HG03571 (cell line): ENCODE measurements at regions not wholly inside any gene's neighbourhood (a gene's known extent, or its start where the extent isn't known, plus 50 kb on each side); places are given as distances from the start of the nearest gene placed in this dataset.
"Not testable (repeated sequence)": the region's sequence is repeated elsewhere in the genome, so short reads cannot be mapped to it uniquely, and the experiment has no call there.

Experiments
- ATAC-seq: cut with Tn5 transposase; IDR thresholded peaks from one replicate; pipeline ENCODE4 v1.9.1; 2021; ENCODE audit not compliant: unreplicated experiment

DNA sequence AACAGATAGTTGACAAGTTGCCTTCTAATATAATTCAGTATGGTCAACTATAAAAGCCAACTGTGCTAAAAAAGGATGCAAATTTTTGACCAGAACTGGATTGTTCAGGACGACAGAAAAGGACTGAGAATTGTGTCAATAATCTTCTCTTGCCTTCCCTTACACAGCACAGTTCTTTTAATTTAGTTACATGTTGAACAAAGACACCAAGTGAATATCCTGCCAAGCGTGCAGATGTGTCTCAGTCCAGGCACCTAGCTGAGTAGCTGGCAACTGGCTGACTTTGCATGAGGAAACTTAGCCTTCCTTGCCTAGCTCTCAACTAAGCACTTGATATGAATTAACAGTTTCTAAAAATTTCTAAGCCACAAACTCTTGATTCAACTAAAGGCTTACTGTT is 801.4 kb downstream of the BCL11A start:
- ATAC-seq: no peak

DNA sequence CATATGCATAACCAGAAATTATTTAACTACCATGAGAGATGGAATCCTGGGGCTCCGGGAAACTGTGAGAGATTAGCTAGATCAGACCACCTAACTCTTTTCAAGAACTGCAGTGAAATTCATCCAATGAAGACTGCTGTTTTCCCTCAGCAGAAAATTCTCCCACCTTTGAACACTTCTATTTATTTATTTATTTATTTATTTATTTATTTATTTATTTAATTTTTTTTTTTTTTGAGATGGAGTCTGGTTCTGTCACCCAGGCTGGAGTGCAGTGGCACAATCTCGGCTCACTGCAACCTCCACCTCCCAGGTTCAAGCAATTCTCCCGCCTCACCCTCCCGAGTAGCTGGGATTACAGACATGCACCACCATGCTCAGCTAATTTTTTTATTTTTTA is 802.2 kb downstream of the BCL11A start:
- not testable (repeated sequence) for ATAC-seq

DNA sequence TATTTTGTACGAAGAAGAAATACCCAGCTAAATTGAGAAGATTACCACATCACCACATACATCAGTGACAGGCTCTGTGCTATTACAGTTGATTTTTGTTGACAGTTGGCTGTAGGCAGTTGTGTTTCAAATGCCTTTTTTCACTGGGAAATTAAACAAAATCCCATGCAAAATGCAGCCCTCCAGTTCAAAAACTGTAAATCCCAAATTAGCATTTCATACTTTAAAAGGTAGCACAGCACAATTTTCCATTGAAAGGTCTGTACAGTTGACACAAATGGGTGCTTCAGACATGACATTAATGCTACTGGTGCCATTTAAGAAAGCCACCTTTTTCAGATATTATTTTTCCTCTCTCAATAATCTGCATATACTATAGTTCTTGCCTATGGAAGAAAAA is 807.2 kb downstream of the BCL11A start:
- ATAC-seq: no peak

DNA sequence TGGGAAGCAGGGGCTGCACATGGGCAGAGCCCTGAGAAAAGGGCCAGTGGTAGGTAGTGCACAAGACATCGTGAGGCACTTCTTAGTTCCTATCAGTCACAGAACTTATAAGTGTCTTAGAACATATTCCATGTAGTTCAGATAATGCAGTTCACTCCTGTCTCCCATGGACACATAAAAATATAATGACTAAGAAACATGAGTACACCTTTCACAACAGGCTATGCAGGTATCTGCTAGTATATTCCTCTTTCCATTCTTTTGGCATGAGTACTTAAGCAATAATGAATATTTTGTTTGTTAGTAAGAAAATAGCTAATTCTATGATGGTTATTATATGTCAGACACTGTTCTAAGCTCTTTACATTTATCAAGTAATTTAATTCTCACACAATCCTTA is 808.4 kb downstream of the BCL11A start:
- ATAC-seq: no peak

DNA sequence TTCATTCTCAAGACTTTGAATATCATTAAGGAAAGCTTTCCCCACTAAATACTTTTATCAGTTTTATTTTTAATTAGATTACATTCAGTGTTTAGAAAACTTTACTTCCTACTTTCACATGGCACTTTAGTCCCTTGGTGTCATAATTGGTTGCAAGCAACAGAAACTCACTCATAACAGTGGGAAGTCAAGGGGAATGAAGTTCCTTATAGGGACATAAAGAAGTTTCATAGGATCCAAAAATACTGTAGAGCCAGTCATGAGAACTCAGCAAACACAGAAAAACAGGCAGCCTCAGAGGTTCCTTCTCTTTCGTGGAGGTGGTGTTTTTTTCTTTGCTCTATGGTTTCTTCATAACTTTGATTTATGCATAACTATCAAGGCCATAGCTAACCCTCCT is 809.0 kb downstream of the BCL11A start:
- no peak for ATAC-seq

DNA sequence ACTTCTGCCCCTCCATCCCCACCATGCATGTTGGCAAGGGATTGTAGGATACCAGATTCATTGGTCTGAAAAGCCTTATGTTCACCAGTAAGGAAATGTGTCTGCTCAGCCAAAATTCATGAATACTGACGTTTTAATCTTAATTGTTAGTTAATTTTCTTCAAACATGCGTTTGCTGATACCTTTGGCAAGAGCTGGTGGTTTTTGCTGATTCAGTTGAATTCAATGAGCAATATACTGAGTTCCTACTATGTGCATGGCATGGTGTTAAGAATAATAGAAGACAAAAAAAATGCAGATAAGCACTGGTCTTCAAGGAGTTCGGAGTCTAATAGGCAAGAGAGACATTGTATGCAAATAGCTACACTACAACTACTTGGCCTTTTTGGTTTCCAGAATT is 811.6 kb downstream of the BCL11A start:
- no peak for ATAC-seq

DNA sequence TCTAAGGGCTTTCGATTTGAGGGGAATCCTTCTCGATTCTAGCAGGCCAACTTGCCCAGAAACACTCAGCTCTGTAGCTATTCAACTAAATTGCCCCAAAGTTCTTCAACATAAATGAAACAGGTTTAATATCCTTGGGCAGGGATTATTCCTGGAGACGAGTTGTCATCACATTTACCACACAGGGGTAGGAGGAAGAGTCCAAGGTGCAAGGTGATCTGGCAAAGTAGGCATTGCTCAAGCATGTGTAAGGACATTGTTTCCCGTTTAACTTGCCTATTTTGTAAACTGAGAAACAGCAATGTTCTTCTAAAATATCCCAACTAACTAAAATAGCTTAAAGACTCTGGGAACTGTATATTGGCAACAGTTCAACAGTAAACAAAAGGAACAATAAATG is 814.3 kb downstream of the BCL11A start:
- ATAC-seq: no peak

DNA sequence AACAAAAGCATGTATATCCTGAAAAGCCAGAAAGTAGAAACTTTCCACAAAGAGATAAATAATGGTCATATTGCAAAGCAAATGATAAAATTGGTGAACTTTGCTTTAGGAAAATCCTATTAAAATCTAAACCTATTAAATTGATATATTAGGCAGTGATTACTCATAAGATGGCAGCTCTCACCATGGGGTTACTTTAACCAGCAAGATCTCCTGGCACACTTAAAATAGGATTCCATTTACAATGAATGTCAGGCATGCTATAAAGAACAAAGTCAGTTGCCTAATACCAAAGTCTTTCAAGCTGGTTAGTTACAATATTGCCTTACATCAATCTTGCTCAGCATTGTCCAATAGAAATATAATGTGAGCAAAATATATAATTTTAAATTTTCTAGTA is 816.2 kb downstream of the BCL11A start:
- no peak for ATAC-seq

DNA sequence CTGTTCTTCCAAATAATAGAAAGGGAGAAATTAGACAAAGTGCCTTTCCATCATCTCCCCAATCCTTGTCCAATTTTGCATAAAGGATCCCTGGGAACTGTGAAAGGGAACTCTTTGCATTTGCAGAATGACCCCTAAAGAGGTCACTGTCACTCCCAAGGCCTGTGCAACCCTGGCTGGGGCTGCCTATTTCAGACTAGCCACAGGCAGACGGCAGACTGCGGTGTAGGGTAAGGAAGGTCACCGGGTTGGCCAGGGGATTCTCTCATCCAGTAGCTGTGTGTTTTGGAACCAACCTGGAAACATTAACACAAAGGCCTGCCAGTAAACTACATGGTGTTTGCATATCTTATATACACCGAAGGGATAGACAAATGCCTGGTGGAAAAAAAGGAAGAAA is 818.7 kb downstream of the BCL11A start:
- no peak for ATAC-seq

DNA sequence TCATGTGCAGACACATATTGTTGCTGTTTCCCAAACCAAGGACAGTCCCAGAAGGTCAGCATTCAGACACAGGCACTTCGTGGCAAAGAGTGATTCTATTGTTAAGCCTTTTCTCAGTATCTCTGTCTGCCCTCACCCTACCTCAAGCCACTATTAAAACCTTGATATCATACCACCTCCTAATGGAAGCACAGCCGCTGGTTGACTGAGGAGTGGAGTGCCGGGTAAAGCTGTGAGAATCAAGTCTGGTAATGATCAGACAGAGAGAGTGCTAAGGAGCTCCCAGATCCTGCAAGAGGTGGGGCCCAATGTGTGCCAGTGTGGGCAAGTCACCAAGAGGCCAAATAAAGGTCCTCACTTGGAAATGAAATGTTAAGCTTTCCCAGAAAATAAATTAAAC is 819.5 kb downstream of the BCL11A start:
- no peak for ATAC-seq

DNA sequence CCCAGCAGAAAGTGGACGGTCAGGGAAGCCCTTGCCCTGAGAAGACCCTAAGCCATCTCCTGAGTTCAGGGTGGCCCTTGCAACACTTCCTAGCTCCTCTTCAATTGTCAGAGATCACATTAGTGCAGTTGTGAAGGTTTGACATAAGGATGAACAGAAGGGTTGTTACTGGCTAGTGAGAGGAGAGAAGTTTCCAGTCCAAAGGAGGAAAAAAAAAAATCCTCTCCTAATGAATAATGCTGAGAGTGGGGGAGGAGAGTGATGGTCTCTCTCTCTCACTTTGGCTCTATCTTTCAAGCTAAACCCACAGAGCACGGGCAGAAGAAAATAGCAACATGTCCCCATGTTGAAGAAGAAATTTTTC is 819.9 kb downstream of the BCL11A start:
- ATAC-seq: no peak

DNA sequence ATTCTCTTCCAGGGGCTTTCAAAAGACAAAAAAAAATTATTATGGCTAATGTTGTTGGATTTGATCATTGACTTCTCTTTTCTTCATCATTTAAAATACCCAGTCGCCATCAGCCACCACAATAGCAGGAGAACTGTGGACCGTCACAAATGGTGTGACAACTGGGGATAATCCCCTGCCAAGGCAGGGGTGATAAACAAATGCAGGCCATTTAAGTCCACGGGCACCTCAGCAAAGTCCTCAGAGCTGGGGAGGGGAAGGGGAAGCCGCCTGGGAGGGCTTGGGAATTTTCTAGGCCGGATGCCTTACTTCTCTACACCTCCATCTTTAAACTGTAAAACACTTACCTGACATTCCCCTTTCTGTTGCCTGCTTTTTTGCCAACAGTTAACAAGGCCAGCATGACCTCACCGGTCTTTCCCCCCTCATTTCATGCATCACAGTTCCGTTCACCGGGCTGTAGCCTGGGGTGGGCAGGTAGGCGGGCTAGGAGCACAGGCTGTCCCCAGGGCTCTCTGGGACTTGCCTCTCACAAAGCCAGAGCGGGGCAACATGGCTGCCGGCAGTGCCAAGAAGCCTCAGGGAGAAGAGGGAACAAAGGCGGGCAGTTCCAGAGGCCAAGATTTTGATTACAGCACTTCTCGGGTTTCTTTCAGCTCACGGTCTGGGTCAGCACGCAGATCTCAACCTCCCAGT is 820.4 kb downstream of the BCL11A start:
- no peak for ATAC-seq

DNA sequence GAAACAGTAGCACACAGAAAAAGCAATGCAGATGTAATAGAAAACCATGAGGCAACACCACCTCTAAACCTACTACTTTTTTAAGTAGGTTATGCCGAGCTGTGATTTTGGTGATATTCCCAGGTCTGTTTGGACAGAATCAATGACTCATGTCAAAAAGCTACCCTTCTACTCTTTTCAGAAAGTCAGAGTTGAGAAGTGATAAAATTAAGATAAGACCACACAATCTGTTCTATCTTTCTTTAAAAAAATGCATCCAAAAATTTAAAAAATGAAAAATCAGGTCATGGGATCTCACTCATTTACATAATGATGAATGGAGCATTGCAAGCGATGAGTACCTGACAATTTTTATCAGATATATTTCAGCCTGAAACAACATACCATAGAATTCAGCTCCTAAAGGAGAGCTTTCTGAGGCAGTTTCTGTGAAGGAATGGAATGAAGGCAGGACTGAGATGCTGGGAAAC is 826.3 kb downstream of the BCL11A start:
- no peak for ATAC-seq

DNA sequence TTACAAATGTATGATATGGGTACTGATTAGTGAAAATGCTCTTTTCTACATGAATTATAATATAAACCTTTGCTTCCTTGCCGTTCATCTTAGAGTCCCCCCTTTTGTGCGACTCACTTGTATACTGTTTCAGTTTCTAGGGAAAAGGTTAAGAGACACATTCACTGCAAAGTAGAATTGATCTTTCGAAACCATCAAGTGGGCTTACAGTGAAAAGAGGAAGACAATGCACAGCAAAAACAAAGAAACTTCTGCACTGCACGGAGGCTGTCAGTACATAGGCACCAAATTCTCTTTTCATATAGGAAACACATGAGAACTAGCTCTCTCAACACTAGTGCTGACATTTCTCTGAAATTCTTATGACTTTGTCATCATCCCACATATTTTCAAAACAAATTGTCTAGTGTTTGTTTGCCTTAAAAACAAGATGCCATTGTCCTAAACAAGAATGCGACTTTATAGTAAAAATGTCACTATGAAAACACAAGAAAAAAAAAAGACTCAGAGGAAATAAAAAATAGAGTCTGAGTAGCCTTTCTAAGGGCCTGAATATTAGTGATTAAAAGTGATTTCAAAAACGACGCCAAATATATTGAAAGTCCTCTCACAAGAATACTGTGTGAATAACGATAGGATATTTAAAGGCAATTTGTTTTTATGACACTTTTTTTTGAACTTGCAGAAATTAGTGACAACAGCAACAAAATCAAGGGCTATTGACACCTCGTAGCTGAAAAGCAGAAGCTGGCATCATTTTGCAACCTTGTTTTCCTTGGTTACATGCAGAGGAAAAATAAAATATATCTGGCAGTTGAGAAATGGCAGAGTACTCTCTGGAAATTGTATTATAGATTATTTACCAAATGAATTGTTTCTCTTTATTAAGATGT is 827.0 kb downstream of the BCL11A start:
- no peak for ATAC-seq

DNA sequence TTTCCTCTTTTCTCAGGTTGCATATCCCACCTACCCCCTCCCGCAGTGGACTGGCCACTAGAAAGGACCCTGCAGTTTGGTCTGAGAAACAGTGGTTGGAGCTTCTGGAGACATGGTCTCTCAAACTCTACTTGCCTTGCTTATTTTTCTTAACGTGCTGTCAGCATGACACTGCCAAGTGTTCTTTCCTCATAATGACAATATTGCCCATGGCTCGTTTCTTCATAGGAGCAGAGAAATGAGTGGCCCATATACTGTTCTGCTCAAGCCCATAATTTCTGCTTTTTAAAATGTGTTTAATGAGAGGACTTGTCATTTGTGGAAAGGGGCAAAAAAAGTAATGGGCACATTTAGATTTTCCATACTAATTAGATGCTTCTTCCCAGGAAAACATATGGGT is 828.7 kb downstream of the BCL11A start:
- no peak for ATAC-seq

DNA sequence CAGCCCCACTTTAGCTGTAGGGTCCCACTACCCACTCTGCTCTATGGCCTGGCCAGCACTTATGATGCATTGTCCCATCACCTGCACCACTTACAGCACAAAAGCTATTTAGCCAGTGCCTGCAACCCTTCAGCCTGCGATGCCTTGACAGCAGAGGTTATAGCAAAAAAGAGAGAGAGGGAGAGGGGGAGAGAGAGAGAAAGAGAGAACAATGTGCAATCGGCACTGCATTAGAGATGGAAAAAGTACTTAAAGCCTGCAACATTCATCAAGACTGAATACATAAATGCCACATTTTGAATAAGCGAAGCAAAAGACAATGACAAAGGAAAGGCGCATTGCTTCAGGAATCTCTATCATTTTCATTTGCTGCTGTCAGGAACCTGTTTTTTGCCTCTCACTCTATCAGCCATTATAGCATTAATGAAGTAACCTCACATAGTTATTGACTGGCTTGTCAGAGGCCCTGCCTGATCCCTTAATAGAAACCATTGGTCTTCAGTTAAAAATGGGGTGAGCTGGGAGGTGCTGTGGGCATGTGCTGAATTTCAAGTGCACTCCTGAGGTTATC is 833.1 kb downstream of the BCL11A start:
- ATAC-seq: no peak

DNA sequence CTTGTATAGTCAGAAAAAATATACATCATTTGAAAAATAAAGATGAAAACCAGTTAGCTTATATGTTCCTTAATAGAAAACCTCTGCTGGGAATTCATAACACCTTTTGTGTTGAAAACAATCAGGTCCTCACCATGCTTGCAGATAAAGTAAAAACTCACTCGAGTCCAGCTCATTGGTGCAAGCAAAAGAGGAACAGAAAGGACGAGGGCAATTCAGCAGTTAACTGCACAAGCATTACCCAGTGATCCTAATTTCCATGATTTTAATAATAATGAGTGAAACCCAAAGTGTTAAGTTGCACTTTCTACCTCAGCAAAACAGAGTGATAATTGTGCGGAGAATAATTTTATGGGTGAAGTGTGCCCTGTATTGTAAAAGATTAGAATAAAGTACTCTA is 839.9 kb downstream of the BCL11A start:
- no peak for ATAC-seq

DNA sequence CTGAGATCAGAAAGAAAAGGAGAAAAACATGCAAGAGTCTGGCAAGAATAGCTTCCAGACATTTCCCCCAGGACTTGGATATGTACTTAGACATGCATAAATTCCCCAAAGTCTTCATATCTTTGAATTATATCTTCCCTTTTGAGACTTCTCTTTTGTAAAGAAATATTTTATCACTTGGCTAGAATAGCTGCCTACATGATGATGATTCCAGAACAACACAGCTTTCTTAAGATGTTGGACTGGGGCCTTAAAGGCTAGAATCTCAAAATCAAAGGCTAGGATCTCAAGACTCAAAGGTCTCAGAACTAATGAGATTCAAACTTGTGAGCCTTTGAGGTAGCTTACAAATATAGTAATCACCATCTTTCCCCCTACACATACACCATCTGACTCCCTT is 842.3 kb downstream of the BCL11A start:
- ATAC-seq: no peak

DNA sequence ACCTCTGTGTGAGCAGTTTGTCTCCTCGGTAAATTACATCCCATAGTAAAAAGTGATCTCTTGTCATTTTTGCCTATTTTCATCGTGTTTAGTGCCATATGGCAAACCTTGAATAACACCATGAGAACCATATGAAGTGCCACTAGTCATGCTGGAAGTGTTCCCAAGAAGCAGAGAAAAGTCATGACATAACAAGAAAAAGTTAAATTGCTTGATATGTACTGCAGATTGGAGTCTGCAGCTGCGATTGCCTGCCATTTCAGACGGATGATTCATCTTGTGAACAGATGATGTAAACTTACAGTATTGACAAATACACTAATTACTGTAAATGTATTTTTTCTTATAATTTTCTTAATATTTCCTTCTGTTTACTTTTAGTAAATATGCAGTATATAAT is 846.7 kb downstream of the BCL11A start:
- ATAC-seq: no peak

DNA sequence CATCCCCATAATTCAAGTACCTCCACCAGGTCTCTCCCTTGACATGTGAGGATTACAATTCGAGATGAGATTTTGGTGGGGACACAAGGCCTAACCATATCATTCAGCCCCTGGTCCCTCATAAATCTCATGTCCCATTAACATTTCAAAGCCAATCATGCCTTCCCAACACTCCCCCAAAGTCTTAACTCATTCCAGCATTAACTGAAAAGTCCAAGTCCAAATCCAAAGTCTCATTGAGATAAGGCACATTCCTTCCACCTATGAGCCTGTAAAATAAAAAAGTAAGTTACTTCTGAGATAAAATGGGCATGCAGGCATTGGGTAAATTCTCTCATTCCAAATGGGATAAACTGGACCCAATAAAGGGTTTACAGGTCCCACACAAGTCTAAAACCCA is 849.7 kb downstream of the BCL11A start:
- ATAC-seq: no peak

DNA sequence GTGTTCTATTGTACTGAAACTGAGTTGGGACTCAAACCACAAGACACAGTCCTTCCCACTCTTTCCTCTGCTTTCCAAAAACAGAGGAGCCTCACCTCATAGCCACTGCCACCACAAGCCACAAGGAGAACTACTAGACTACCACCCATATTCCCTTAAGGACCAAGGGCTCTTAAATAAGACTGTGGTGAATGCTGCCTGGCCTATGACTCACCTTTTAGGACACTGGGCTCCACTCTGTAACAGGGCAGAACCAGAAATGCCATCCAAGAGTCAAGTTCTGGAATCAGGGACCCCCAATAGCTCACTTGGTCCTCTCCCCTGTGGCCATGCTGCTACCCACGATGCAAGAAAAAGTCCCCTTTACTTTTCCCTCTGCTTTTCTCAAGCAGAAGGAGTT is 851.4 kb downstream of the BCL11A start:
- no peak for ATAC-seq
